LNCaP clone FGC (cell line): ENCODE measurements at regions not wholly inside any gene's neighbourhood (a gene's known extent, or its start where the extent isn't known, plus 50 kb on each side); places are given as distances from the start of the nearest gene placed in this dataset.

Source experiments
- DNase-seq: peaks from one replicate; pipeline ENCODE4 v3.0.0-alpha.2; 2011; ENCODE audit warnings: low read depth
- H3K4me3 ChIP-seq: 2 replicates; pipeline ENCODE4 v1.5.1; 2011; ENCODE audit warnings: mild to moderate bottlenecking, low read depth, low read length, control low read depth
- TF ChIP-seq, protein P1 (sequence below): IDR thresholded peaks from 2 replicates; pipeline ENCODE4 v1.5.1; 2012; ENCODE audit warnings: mild to moderate bottlenecking; ENCODE audit not compliant: control insufficient read depth, insufficient read depth; ENCODE audit errors: extremely low read depth

DNA sequence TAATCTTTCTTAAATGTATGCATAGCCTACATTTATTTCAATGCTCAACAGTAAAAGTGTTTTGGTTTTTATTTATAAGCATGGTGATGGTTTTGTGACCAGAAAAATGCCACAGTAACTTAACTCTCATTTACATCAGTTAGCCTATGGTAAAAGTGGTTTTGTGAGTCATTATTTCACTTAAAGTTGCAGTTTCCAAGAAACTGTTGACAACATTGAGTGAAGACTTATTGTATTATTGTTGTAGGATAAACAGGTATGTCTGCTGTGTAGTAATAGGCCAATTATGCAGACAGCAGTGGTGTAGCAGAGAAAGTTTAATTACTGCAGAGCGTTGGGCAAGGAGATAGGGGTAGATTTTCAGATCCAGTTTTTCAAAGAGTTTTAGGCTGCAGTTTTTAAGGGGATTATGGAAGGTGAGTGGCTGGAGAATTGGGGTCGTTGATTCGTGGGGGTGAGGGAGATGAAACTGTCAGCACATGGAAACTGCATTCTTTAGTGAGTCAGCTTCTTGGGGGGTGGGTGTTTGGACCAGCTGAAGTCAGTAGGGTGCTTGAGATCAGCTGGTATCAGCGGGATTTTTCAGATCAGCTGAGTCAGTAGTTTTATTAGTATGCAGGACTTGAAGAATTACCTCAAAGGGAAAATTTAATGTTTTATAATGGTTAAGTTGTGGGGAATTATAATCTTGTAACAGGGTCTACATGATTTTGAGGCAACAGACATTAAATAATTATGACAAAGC lies 168.7 kb upstream of the FMN2 start:
- TF ChIP-seq, protein P1, sequence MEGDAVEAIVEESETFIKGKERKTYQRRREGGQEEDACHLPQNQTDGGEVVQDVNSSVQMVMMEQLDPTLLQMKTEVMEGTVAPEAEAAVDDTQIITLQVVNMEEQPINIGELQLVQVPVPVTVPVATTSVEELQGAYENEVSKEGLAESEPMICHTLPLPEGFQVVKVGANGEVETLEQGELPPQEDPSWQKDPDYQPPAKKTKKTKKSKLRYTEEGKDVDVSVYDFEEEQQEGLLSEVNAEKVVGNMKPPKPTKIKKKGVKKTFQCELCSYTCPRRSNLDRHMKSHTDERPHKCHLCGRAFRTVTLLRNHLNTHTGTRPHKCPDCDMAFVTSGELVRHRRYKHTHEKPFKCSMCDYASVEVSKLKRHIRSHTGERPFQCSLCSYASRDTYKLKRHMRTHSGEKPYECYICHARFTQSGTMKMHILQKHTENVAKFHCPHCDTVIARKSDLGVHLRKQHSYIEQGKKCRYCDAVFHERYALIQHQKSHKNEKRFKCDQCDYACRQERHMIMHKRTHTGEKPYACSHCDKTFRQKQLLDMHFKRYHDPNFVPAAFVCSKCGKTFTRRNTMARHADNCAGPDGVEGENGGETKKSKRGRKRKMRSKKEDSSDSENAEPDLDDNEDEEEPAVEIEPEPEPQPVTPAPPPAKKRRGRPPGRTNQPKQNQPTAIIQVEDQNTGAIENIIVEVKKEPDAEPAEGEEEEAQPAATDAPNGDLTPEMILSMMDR: no peak
- H3K4me3 ChIP-seq: no peak overlapping the region
- DNase-seq: no peak

DNA sequence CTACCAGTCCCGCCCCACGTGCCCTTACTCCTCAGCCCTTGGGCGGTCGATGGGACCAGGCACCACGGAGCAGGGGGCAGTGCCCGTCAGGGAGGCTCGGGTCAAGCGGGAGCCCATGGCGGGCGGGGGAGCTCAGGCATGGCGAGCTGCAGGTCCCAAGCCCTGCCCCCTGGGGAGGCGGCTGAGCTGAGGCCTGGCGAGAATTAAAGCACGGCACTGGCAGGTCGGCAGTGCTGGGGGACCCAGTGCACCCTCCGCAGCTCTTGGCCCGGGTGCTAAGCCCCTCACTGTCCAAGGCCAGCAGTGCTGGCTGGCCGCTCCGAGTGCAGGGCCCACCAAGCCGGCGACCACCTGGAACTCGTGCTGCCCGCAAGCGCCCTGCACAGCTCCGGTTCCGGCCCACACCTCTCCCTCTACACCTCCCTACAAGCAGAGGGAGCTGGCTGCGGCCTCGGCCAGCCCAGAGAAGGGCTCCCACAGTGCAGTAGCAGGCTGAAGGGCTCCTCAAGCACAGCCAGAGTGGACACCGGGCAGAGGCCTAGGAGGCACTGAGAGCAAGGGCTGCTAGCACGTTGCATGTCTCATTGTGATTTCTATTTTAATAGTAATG lies 166.8 kb upstream of the FMN2 start:
- no peak overlapping the region for H3K4me3 ChIP-seq
- TF ChIP-seq, protein P1: no peak
- DNase-seq: no peak

DNA sequence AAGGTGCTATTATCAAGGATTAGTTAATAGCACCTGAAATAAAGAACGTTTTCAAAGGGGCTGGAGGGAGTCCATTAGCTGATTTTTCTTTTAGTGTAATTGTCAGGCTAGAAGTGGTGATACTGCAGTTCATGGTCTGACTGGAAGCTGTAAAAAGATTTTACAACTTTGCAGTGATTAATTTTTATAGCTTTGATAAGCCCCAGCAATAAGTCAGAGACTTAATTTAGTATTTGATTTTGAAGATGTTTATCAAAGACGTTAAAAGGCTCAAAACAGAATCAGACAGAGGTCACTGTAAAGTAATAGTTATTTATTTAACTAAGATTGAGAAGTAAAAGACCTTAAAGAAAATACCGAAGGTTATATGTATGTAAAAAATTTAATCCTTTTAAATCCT lies 165.5 kb upstream of the FMN2 start:
- peak; percentile 6 for DNase-seq
- H3K4me3 ChIP-seq: no peak overlapping the region
- TF ChIP-seq, protein P1: no peak

DNA sequence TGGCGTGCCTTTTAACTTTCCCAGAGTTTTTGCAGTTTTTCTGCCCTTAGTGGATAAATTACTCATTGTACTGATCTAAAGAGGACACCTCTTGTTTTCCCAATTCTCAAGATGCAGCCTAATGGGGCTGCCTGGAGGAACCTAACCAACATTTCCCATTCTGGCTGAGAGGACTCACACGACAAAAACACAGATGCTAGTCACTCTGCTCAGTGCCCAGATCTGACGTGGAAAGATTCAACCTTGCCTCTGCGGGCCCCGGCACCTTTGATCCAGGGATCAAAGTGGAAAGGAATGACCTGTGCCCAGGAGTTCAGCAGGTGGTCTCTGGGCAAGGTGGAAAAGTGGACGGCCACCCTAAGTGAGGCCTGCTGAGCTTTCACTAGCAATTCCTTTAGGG lies 162.4 kb upstream of the FMN2 start:
- no peak for DNase-seq
- TF ChIP-seq, protein P1: no peak
- H3K4me3 ChIP-seq: no peak overlapping the region

DNA sequence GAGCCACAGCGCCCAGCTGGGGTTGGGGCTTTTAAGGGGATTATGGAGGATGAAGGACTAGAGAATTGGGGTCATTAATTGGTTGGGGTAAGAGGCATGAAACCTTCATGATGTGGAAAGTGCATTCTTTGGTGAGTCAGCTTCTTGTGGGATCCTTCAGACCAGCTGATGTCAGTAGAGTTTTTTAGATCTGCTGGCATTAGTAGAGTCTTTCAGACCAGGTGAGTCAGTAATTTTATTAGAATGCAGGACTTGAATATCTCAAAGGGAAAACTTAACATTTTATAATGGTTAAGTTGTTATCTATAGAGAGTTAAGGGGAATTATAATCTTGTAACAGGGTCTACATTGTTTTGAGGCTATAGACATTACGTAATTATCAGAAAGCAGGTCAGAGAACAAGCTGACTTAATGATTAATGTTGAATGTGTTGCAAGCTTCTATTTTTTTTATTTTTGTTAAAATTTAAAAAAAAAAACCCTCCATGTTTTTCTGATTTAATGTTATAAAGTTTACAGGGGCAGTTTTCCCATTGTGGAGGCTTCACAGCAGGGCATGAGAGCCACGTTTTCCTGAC lies 160.9 kb upstream of the FMN2 start:
- H3K4me3 ChIP-seq: no peak overlapping the region
- TF ChIP-seq, protein P1: no peak
- DNase-seq: no peak

DNA sequence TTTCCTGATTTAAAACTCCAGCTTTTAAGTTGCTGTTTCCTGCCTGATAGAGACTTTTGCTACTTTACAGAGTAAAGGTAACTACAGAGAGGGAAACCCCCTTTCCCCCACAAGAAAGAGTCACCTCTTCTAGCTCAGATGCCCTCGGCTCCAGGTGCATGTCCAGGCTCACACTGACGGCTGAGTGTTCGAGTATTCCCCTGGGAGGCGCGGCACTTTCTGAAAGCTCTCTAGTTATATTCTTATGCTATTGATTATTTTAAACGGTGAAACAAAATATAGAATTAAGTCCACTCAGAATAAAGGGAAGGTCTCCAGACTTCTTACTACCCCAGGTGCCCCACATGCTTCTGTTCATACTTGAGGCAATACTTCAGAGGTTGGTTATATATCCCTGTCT lies 160.3 kb upstream of the FMN2 start:
- no peak for DNase-seq
- TF ChIP-seq, protein P1: no peak

More for the DNA sequence above, 160.3 kb upstream of the FMN2 start:
- H3K4me3 ChIP-seq: no peak overlapping the region
